GM21390 (cell line): ENCODE measurements at regions not wholly inside any gene's neighbourhood (a gene's known extent, or its start where the extent isn't known, plus 50 kb on each side); places are given as distances from the start of the nearest gene placed in this dataset.

ENCODE experiments used
- ATAC-seq: cut with Tn5 transposase; IDR thresholded peaks from one replicate; pipeline ENCODE4 v1.9.1; 2021; ENCODE audit not compliant: unreplicated experiment

- ATAC-seq = no peak
Measured at GRCh38 chr9:10674586-10674985, 61.8 kb upstream of the PTPRD start.

GRCh38 chr9:10678010-10678409 lies 65.2 kb upstream of the PTPRD start:
- ATAC-seq = no peak

GRCh38 chr9:10678790-10679189 lies 66.0 kb upstream of the PTPRD start:
- ATAC-seq = no peak

GRCh38 chr9:10686943-10687342 lies 74.1 kb upstream of the PTPRD start:
- no peak for ATAC-seq

- no peak for ATAC-seq
Measured at GRCh38 chr9:10690546-10690945, 77.7 kb upstream of the PTPRD start.

- ATAC-seq = no peak
Measured at GRCh38 chr9:10697044-10697443, 84.2 kb upstream of the PTPRD start.

- no peak for ATAC-seq
Measured at GRCh38 chr9:10700291-10700690, 87.5 kb upstream of the PTPRD start.

GRCh38 chr9:10700915-10701314 lies 88.1 kb upstream of the PTPRD start:
- ATAC-seq = no peak

GRCh38 chr9:10701906-10702305 lies 89.1 kb upstream of the PTPRD start:
- no peak for ATAC-seq

GRCh38 chr9:10703139-10703538 lies 90.3 kb upstream of the PTPRD start:
- no peak for ATAC-seq

- no peak for ATAC-seq
Measured at GRCh38 chr9:10704720-10705119, 91.9 kb upstream of the PTPRD start.

- ATAC-seq = no peak
Measured at GRCh38 chr9:10705383-10705782, 92.6 kb upstream of the PTPRD start.

GRCh38 chr9:10706788-10707187 lies 94.0 kb upstream of the PTPRD start:
- no peak for ATAC-seq

GRCh38 chr9:10721301-10721700 lies 108.5 kb upstream of the PTPRD start:
- no peak for ATAC-seq

GRCh38 chr9:10729213-10729612 lies 116.4 kb upstream of the PTPRD start:
- ATAC-seq = no peak

GRCh38 chr9:10744669-10745068 lies 131.9 kb upstream of the PTPRD start:
- no peak for ATAC-seq

GRCh38 chr9:10753474-10753873 lies 140.7 kb upstream of the PTPRD start:
- no peak for ATAC-seq

GRCh38 chr9:10764481-10764880 lies 151.7 kb upstream of the PTPRD start:
- no peak for ATAC-seq

- ATAC-seq = no peak
Measured at GRCh38 chr9:10773136-10773535, 160.3 kb upstream of the PTPRD start.

GRCh38 chr9:10774051-10774450 lies 161.2 kb upstream of the PTPRD start:
- no peak for ATAC-seq

GRCh38 chr9:10785255-10785654 lies 172.5 kb upstream of the PTPRD start:
- ATAC-seq = no peak

- ATAC-seq = no peak
Measured at GRCh38 chr9:10793306-10793705, 180.5 kb upstream of the PTPRD start.

GRCh38 chr9:10804486-10804885 lies 191.7 kb upstream of the PTPRD start:
- no peak for ATAC-seq

- no peak for ATAC-seq
Measured at GRCh38 chr9:10806868-10807267, 194.1 kb upstream of the PTPRD start.
